ENCODE measurements at regions not wholly inside any gene's neighbourhood (a gene's known extent, or its start where the extent isn't known, plus 50 kb on each side); places are given as distances from the start of the nearest gene placed in this dataset.
"Not testable (repeated sequence)": the region's sequence is repeated elsewhere in the genome, so short reads cannot be mapped to it uniquely, and the experiment has no call there.

GRCh38 chr5:163161512-163161911 is 275.9 kb upstream of the CCNG1 start:
- Mint-ChIP-seq H3K27ac (no peak overlapping the region), H3K27me3 (no peaks in the 10 kb centered on the region), H3K9me3 (peaks cover 8% of the 10 kb centered on the region), H3K4me3 (no peak overlapping the region), H3K4me1 (no peaks in the 10 kb centered on the region), H3K36me3 (no peaks in the 10 kb centered on the region)
- DNase-seq, result no peak
- CTCF ChIA-PET, result no interaction called here

GRCh38 chr5:163162645-163163044 is 274.8 kb upstream of the CCNG1 start:
- H3K36me3 Mint-ChIP-seq, result no peaks in the 10 kb centered on the region
- H3K4me1 Mint-ChIP-seq, result no peaks in the 10 kb centered on the region
- CTCF ChIA-PET, result no interaction called here
- peaks cover 9% of the 10 kb centered on the region for H3K9me3 Mint-ChIP-seq
- no peaks in the 10 kb centered on the region for H3K27me3 Mint-ChIP-seq
- no peak overlapping the region for H3K27ac Mint-ChIP-seq
- no peak overlapping the region for H3K4me3 Mint-ChIP-seq
- no peak for DNase-seq

GRCh38 chr5:163163858-163164257 is 273.5 kb upstream of the CCNG1 start:
- Mint-ChIP-seq H3K27me3 (no peaks in the 10 kb centered on the region), H3K4me3 (no peak overlapping the region), H3K9me3 (peaks cover 13% of the 10 kb centered on the region), H3K36me3 (no peaks in the 10 kb centered on the region), H3K4me1 (no peaks in the 10 kb centered on the region), H3K27ac (no peak overlapping the region)
- DNase-seq, result no peak
- CTCF ChIA-PET, result no interaction called here

- no peaks in the 10 kb centered on the region for H3K36me3 Mint-ChIP-seq
- DNase-seq, result no peak
- no peaks in the 10 kb centered on the region for H3K4me1 Mint-ChIP-seq
- CTCF ChIA-PET, result interaction anchor here (0.6 kb wide), 1 partner anchor 340 kb away, joined by 3 read pairs; the partner anchor contains the start of gene MAT2B
- H3K27ac Mint-ChIP-seq, result no peak overlapping the region
- no peak overlapping the region for H3K4me3 Mint-ChIP-seq
- H3K27me3 Mint-ChIP-seq, result no peaks in the 10 kb centered on the region
- peaks cover 13% of the 10 kb centered on the region for H3K9me3 Mint-ChIP-seq
These were observed 272.1 kb upstream of the CCNG1 start for GRCh38 chr5:163165277-163165676.

GRCh38 chr5:163170161-163170560 is 267.2 kb upstream of the CCNG1 start:
- H3K27me3 Mint-ChIP-seq, H3K36me3 Mint-ChIP-seq: not testable (repeated sequence)
- peaks cover 15% of the 10 kb centered on the region for H3K9me3 Mint-ChIP-seq

GRCh38 chr5:163172540-163173338 is 264.7 kb upstream of the CCNG1 start:
- CTCF ChIA-PET, result no interaction called here
- Mint-ChIP-seq H3K4me1 (no peaks in the 10 kb centered on the region), H3K27ac (no peak overlapping the region), H3K36me3 (no peaks in the 10 kb centered on the region), H3K27me3 (no peaks in the 10 kb centered on the region), H3K9me3 (peaks cover 6% of the 10 kb centered on the region), H3K4me3 (no peak overlapping the region)
- no peak for DNase-seq

More at GRCh38 chr5:163170161-163170560, 267.2 kb upstream of the CCNG1 start:
- DNase-seq, H3K27ac Mint-ChIP-seq, CTCF ChIA-PET, H3K4me3 Mint-ChIP-seq, H3K4me1 Mint-ChIP-seq: not testable (repeated sequence)

GRCh38 chr5:163177971-163178370 is 259.4 kb upstream of the CCNG1 start:
- Mint-ChIP-seq H3K9me3 (peaks cover 5% of the 10 kb centered on the region), H3K27me3 (no peaks in the 10 kb centered on the region), H3K4me1 (no peaks in the 10 kb centered on the region), H3K4me3 (no peak overlapping the region), H3K27ac (no peak overlapping the region), H3K36me3 (no peaks in the 10 kb centered on the region)
- CTCF ChIA-PET, result no interaction called here
- DNase-seq, result no peak

GRCh38 chr5:163185315-163185714 is 252.1 kb upstream of the CCNG1 start:
- peaks cover 7% of the 10 kb centered on the region for H3K9me3 Mint-ChIP-seq
- no peak overlapping the region for H3K4me3 Mint-ChIP-seq
- no peaks in the 10 kb centered on the region for H3K27me3 Mint-ChIP-seq
- no peaks in the 10 kb centered on the region for H3K4me1 Mint-ChIP-seq
- no peak overlapping the region for H3K27ac Mint-ChIP-seq
- H3K36me3 Mint-ChIP-seq, result no peaks in the 10 kb centered on the region
- CTCF ChIA-PET, result no interaction called here
- no peak for DNase-seq

- Mint-ChIP-seq H3K4me1 (no peaks in the 10 kb centered on the region), H3K9me3 (peaks cover 4% of the 10 kb centered on the region), H3K27me3 (no peaks in the 10 kb centered on the region), H3K27ac (no peak overlapping the region), H3K4me3 (no peak overlapping the region), H3K36me3 (no peaks in the 10 kb centered on the region)
- no peak for DNase-seq
- CTCF ChIA-PET, result no interaction called here
These were observed 248.3 kb upstream of the CCNG1 start for GRCh38 chr5:163189023-163189553.

- H3K4me3 Mint-ChIP-seq, result no peak overlapping the region
- no peaks in the 10 kb centered on the region for H3K4me1 Mint-ChIP-seq
- peaks cover 9% of the 10 kb centered on the region for H3K9me3 Mint-ChIP-seq
- DNase-seq, result no peak
- no peaks in the 10 kb centered on the region for H3K27me3 Mint-ChIP-seq
- CTCF ChIA-PET, result no interaction called here
- no peak overlapping the region for H3K27ac Mint-ChIP-seq
- H3K36me3 Mint-ChIP-seq, result no peaks in the 10 kb centered on the region
These were observed 247.1 kb upstream of the CCNG1 start for GRCh38 chr5:163190283-163190682.

- Mint-ChIP-seq H3K36me3 (no peaks in the 10 kb centered on the region), H3K4me3 (no peak overlapping the region), H3K4me1 (no peaks in the 10 kb centered on the region), H3K27me3 (no peaks in the 10 kb centered on the region), H3K27ac (no peak overlapping the region), H3K9me3 (peaks cover 9% of the 10 kb centered on the region)
- no peak for DNase-seq
- CTCF ChIA-PET, result no interaction called here
These were observed 246.6 kb upstream of the CCNG1 start for GRCh38 chr5:163190784-163191183.

- CTCF ChIA-PET, result no interaction called here
- Mint-ChIP-seq H3K27ac (no peak overlapping the region), H3K27me3 (no peaks in the 10 kb centered on the region), H3K4me3 (no peak overlapping the region), H3K4me1 (no peaks in the 10 kb centered on the region), H3K36me3 (no peaks in the 10 kb centered on the region), H3K9me3 (peaks cover 5% of the 10 kb centered on the region)
- no peak for DNase-seq
These were observed 243.5 kb upstream of the CCNG1 start for GRCh38 chr5:163193886-163194285.

GRCh38 chr5:163205645-163206044 is 231.8 kb upstream of the CCNG1 start:
- H3K9me3 Mint-ChIP-seq, result peaks cover 22% of the 10 kb centered on the region
- H3K4me3 Mint-ChIP-seq, result no peak overlapping the region
- no peaks in the 10 kb centered on the region for H3K4me1 Mint-ChIP-seq
- CTCF ChIA-PET, result no interaction called here
- H3K27ac Mint-ChIP-seq, result no peak overlapping the region
- no peaks in the 10 kb centered on the region for H3K27me3 Mint-ChIP-seq
- DNase-seq, result no peak
- H3K36me3 Mint-ChIP-seq, result no peaks in the 10 kb centered on the region

- Mint-ChIP-seq H3K9me3 (peaks cover 5% of the 10 kb centered on the region), H3K4me1 (no peaks in the 10 kb centered on the region), H3K36me3 (no peaks in the 10 kb centered on the region), H3K27ac (no peak overlapping the region), H3K27me3 (no peaks in the 10 kb centered on the region), H3K4me3 (no peak overlapping the region)
- DNase-seq, result no peak
- CTCF ChIA-PET, result no interaction called here
These were observed 215.8 kb upstream of the CCNG1 start for GRCh38 chr5:163221581-163221980.

GRCh38 chr5:163222982-163223381 is 214.4 kb upstream of the CCNG1 start:
- Mint-ChIP-seq H3K27me3 (no peaks in the 10 kb centered on the region), H3K27ac (no peak overlapping the region), H3K36me3 (no peaks in the 10 kb centered on the region), H3K9me3 (peaks cover 3% of the 10 kb centered on the region), H3K4me1 (no peaks in the 10 kb centered on the region), H3K4me3 (no peak overlapping the region)
- CTCF ChIA-PET, result no interaction called here
- no peak for DNase-seq
